ENCODE measurements at regions not wholly inside any gene's neighbourhood (a gene's known extent, or its start where the extent isn't known, plus 50 kb on each side); places are given as distances from the start of the nearest gene placed in this dataset.
"Not testable (repeated sequence)": the region's sequence is repeated elsewhere in the genome, so short reads cannot be mapped to it uniquely, and the experiment has no call there.

- H3K27me3 Mint-ChIP-seq = peaks cover 11% of the 10 kb centered on the region
- peaks cover 8% of the 10 kb centered on the region for H3K4me1 Mint-ChIP-seq
- H3K4me3 Mint-ChIP-seq = no peak overlapping the region
- no peak overlapping the region for H3K27ac Mint-ChIP-seq
- no peaks in the 10 kb centered on the region for H3K36me3 Mint-ChIP-seq
- POLR2A ChIA-PET = no interaction called here
- no peak for DNase-seq
- peaks cover 2% of the 10 kb centered on the region for H3K9me3 Mint-ChIP-seq
- ATAC-seq (ENCODE audit: low read depth) = no peak
These were observed 150.9 kb upstream of the SVIL start for GRCh38 chr10:29785701-29786100.

GRCh38 chr10:29784175-29784773 is 149.5 kb upstream of the SVIL start:
- POLR2A ChIA-PET = no interaction called here
- DNase-seq = no peak
- no peaks in the 10 kb centered on the region for H3K36me3 Mint-ChIP-seq
- H3K27ac Mint-ChIP-seq = no peak overlapping the region
- H3K27me3 Mint-ChIP-seq = peaks cover 10% of the 10 kb centered on the region
- no peak overlapping the region for H3K4me3 Mint-ChIP-seq
- peaks cover 8% of the 10 kb centered on the region for H3K4me1 Mint-ChIP-seq
- ATAC-seq (ENCODE audit: low read depth) = no peak
- peaks cover 2% of the 10 kb centered on the region for H3K9me3 Mint-ChIP-seq

GRCh38 chr10:29783201-29783947 is 148.6 kb upstream of the SVIL start:
- POLR2A ChIA-PET = no interaction called here
- ATAC-seq (ENCODE audit: low read depth) = no peak
- H3K4me3 Mint-ChIP-seq = no peak overlapping the region
- peaks cover 12% of the 10 kb centered on the region for H3K27me3 Mint-ChIP-seq
- DNase-seq = no peak
- H3K9me3 Mint-ChIP-seq = peaks cover 2% of the 10 kb centered on the region
- peaks cover 8% of the 10 kb centered on the region for H3K4me1 Mint-ChIP-seq
- no peaks in the 10 kb centered on the region for H3K36me3 Mint-ChIP-seq
- no peak overlapping the region for H3K27ac Mint-ChIP-seq

GRCh38 chr10:29780639-29781038 is 145.9 kb upstream of the SVIL start:
- Mint-ChIP-seq H3K27me3 (peaks cover 6% of the 10 kb centered on the region), H3K4me1 (peaks cover 8% of the 10 kb centered on the region), H3K4me3 (no peak overlapping the region), H3K27ac (no peak overlapping the region), H3K9me3 (no peaks in the 10 kb centered on the region), H3K36me3 (no peaks in the 10 kb centered on the region)
- ATAC-seq (ENCODE audit: low read depth) (no peak), DNase-seq (no peak)
- POLR2A ChIA-PET = no interaction called here

- ATAC-seq (ENCODE audit: low read depth) (no peak), DNase-seq (no peak)
- Mint-ChIP-seq H3K4me1 (peaks cover 8% of the 10 kb centered on the region), H3K9me3 (no peaks in the 10 kb centered on the region), H3K36me3 (no peaks in the 10 kb centered on the region), H3K27ac (no peak overlapping the region), H3K27me3 (peaks cover 6% of the 10 kb centered on the region), H3K4me3 (no peak overlapping the region)
- POLR2A ChIA-PET = no interaction called here
These were observed 145.3 kb upstream of the SVIL start for GRCh38 chr10:29780096-29780495.

- no peak overlapping the region for H3K27ac Mint-ChIP-seq
- H3K27me3 Mint-ChIP-seq = peaks cover 4% of the 10 kb centered on the region
- H3K9me3 Mint-ChIP-seq = no peaks in the 10 kb centered on the region
- no peak for DNase-seq
- H3K4me3 Mint-ChIP-seq = no peak overlapping the region
- peaks cover 2% of the 10 kb centered on the region for H3K36me3 Mint-ChIP-seq
- no peak for ATAC-seq (ENCODE audit: low read depth)
- POLR2A ChIA-PET = no interaction called here
- peaks cover 7% of the 10 kb centered on the region for H3K4me1 Mint-ChIP-seq
These were observed 141.5 kb upstream of the SVIL start for GRCh38 chr10:29776246-29776645.

GRCh38 chr10:29774475-29774874 is 139.7 kb upstream of the SVIL start:
- no peak overlapping the region for H3K4me3 Mint-ChIP-seq

GRCh38 chr10:29773675-29774091 is 138.9 kb upstream of the SVIL start:
- POLR2A ChIA-PET = no interaction called here
- Mint-ChIP-seq H3K36me3 (peaks cover 2% of the 10 kb centered on the region), H3K27ac (no peak overlapping the region), H3K4me1 (peaks cover 7% of the 10 kb centered on the region), H3K4me3 (no peak overlapping the region), H3K9me3 (peaks cover 3% of the 10 kb centered on the region), H3K27me3 (peaks cover 4% of the 10 kb centered on the region)
- ATAC-seq (ENCODE audit: low read depth) = no peak
- no peak for DNase-seq

More at GRCh38 chr10:29774475-29774874, 139.7 kb upstream of the SVIL start:
- peaks cover 2% of the 10 kb centered on the region for H3K36me3 Mint-ChIP-seq
- ATAC-seq (ENCODE audit: low read depth) (no peak), DNase-seq (no peak)
- no peak overlapping the region for H3K27ac Mint-ChIP-seq
- POLR2A ChIA-PET = no interaction called here
- peaks cover 7% of the 10 kb centered on the region for H3K4me1 Mint-ChIP-seq
- H3K27me3 Mint-ChIP-seq = peaks cover 7% of the 10 kb centered on the region
- H3K9me3 Mint-ChIP-seq = peaks cover 3% of the 10 kb centered on the region

- ATAC-seq (ENCODE audit: low read depth) = no peak
These were observed 137.6 kb upstream of the SVIL start for GRCh38 chr10:29772403-29772802.

GRCh38 chr10:29771376-29771775 is 136.6 kb upstream of the SVIL start:
- Mint-ChIP-seq H3K9me3 (peaks cover 3% of the 10 kb centered on the region), H3K27ac (no peak overlapping the region), H3K4me1 (peaks cover 7% of the 10 kb centered on the region), H3K4me3 (no peak overlapping the region), H3K27me3 (peaks cover 2% of the 10 kb centered on the region), H3K36me3 (peaks cover 2% of the 10 kb centered on the region)
- DNase-seq (no peak), ATAC-seq (ENCODE audit: low read depth) (no peak)
- POLR2A ChIA-PET = no interaction called here

More at GRCh38 chr10:29772403-29772802, 137.6 kb upstream of the SVIL start:
- Mint-ChIP-seq H3K4me1 (peaks cover 7% of the 10 kb centered on the region), H3K27ac (peak overlapping the region; percentile 80), H3K27me3 (peaks cover 2% of the 10 kb centered on the region), H3K36me3 (peaks cover 2% of the 10 kb centered on the region), H3K4me3 (no peak overlapping the region), H3K9me3 (peaks cover 3% of the 10 kb centered on the region)
- POLR2A ChIA-PET = no interaction called here
- DNase-seq = no peak

- H3K27me3 Mint-ChIP-seq; H3K9me3 Mint-ChIP-seq; POLR2A ChIA-PET; H3K4me3 Mint-ChIP-seq; DNase-seq; H3K4me1 Mint-ChIP-seq; ATAC-seq (ENCODE audit: low read depth); H3K27ac Mint-ChIP-seq; H3K36me3 Mint-ChIP-seq: not testable (repeated sequence)
These were observed 134.5 kb upstream of the SVIL start for GRCh38 chr10:29769277-29769676.

GRCh38 chr10:29767968-29768367 is 133.2 kb upstream of the SVIL start:
- ATAC-seq (ENCODE audit: low read depth) = no peak
- Mint-ChIP-seq H3K4me3 (no peak overlapping the region), H3K27me3 (peaks cover 2% of the 10 kb centered on the region), H3K9me3 (peaks cover 3% of the 10 kb centered on the region), H3K27ac (no peak overlapping the region), H3K4me1 (peaks cover 7% of the 10 kb centered on the region), H3K36me3 (peaks cover 2% of the 10 kb centered on the region)
- POLR2A ChIA-PET = no interaction called here
- DNase-seq = no peak

GRCh38 chr10:29766753-29767152 is 132.0 kb upstream of the SVIL start:
- H3K36me3 Mint-ChIP-seq = no peaks in the 10 kb centered on the region
- H3K4me3 Mint-ChIP-seq = no peak overlapping the region
- ATAC-seq (ENCODE audit: low read depth) (no peak), DNase-seq (no peak)
- no peaks in the 10 kb centered on the region for H3K4me1 Mint-ChIP-seq
- H3K9me3 Mint-ChIP-seq = peaks cover 3% of the 10 kb centered on the region
- H3K27ac Mint-ChIP-seq = no peak overlapping the region
- H3K27me3 Mint-ChIP-seq = peaks cover 2% of the 10 kb centered on the region
- POLR2A ChIA-PET = no interaction called here

- ATAC-seq (ENCODE audit: low read depth) = no peak
These were observed 130.6 kb upstream of the SVIL start for GRCh38 chr10:29765330-29765729.

More at GRCh38 chr10:29765330-29765729, 130.6 kb upstream of the SVIL start:
- Mint-ChIP-seq H3K4me3 (no peak overlapping the region), H3K27ac (no peak overlapping the region), H3K36me3 (no peaks in the 10 kb centered on the region), H3K27me3 (peaks cover 2% of the 10 kb centered on the region), H3K9me3 (peaks cover 3% of the 10 kb centered on the region), H3K4me1 (no peaks in the 10 kb centered on the region)
- POLR2A ChIA-PET = no interaction called here
- DNase-seq = no peak

Measured in activated naive CD8-positive, alpha-beta T cell treated with anti-CD3 and anti-CD28 coated beads, Interleukin-2, amount 10 ng/mL, durations not matched to agents 7 days and 5 days (primary cell).